ENCODE measurements at regions not wholly inside any gene's neighbourhood (a gene's known extent, or its start where the extent isn't known, plus 50 kb on each side); places are given as distances from the start of the nearest gene placed in this dataset.

- DNase-seq: no peak
These were observed 160.0 kb upstream of the TLE3 start for GRCh38 chr15:70257573-70258248.

GRCh38 chr15:70257047-70257446, 159.3 kb upstream of the TLE3 start:
- no peak for DNase-seq

GRCh38 chr15:70254311-70254869, 156.7 kb upstream of the TLE3 start:
- DNase-seq: no peak

GRCh38 chr15:70253461-70254156, 155.9 kb upstream of the TLE3 start:
- no peak for DNase-seq

- no peak for DNase-seq
These were observed 155.2 kb upstream of the TLE3 start for GRCh38 chr15:70252951-70253320.

GRCh38 chr15:70252056-70252950, 154.6 kb upstream of the TLE3 start:
- DNase-seq: no peak

GRCh38 chr15:70251246-70251990, 153.7 kb upstream of the TLE3 start:
- DNase-seq: no peak

GRCh38 chr15:70250208-70251201, 152.8 kb upstream of the TLE3 start:
- no peak for DNase-seq

GRCh38 chr15:70249616-70250015, 151.9 kb upstream of the TLE3 start:
- DNase-seq: no peak

GRCh38 chr15:70248116-70249025, 150.7 kb upstream of the TLE3 start:
- DNase-seq: no peak

GRCh38 chr15:70247281-70247680, 149.6 kb upstream of the TLE3 start:
- no peak for DNase-seq

GRCh38 chr15:70246623-70247220, 149.0 kb upstream of the TLE3 start:
- DNase-seq: no peak

GRCh38 chr15:70245932-70246622, 148.4 kb upstream of the TLE3 start:
- DNase-seq: no peak

- DNase-seq: no peak
These were observed 147.3 kb upstream of the TLE3 start for GRCh38 chr15:70244978-70245542.

- DNase-seq: no peak
These were observed 146.2 kb upstream of the TLE3 start for GRCh38 chr15:70243686-70244540.

- no peak for DNase-seq
These were observed 145.4 kb upstream of the TLE3 start for GRCh38 chr15:70242951-70243685.

All from stimulated activated CD4-positive, alpha-beta T cell treated with anti-CD3 and anti-CD28 coated beads, Interleukin-4, amount 100 ng/mL, for 4 hours (primary cell).